HG03520 (cell line): ENCODE measurements at regions not wholly inside any gene's neighbourhood (a gene's known extent, or its start where the extent isn't known, plus 50 kb on each side); places are given as distances from the start of the nearest gene placed in this dataset.

Source experiments
- ATAC-seq: cut with Tn5 transposase; IDR thresholded peaks from one replicate; pipeline ENCODE4 v1.9.1; 2021; ENCODE audit warnings: mild to moderate bottlenecking, moderate library complexity; ENCODE audit not compliant: unreplicated experiment

DNA sequence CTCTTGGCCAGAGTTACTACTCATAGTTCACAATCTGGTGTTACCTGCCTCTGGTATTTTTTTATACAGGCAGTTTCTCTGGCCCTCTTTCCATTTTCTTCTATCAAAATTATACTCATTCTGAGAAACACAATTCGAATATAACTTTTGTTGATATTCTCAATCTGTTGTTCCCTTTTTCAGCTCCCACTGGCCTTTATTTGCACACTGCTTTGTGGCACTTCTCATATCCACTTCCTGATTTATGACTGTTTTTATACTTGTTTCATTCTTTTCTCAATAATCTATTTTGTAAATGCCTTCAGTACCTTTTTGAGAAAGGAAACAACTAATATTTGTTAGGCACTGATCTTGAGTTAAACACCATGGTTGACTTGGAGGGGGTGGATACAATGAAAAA lies 93.8 kb upstream of the HDAC9 start:
- ATAC-seq: no peak

- ATAC-seq: no peak
Observed at GRCh38 chr7:18402488-18403183, 92.9 kb upstream of the HDAC9 start.

GRCh38 chr7:18405726-18406125 lies 89.8 kb upstream of the HDAC9 start:
- ATAC-seq: no peak

GRCh38 chr7:18407385-18407784 lies 88.2 kb upstream of the HDAC9 start:
- ATAC-seq: no peak

- no peak for ATAC-seq
Observed at GRCh38 chr7:18408461-18408860, 87.1 kb upstream of the HDAC9 start.

DNA sequence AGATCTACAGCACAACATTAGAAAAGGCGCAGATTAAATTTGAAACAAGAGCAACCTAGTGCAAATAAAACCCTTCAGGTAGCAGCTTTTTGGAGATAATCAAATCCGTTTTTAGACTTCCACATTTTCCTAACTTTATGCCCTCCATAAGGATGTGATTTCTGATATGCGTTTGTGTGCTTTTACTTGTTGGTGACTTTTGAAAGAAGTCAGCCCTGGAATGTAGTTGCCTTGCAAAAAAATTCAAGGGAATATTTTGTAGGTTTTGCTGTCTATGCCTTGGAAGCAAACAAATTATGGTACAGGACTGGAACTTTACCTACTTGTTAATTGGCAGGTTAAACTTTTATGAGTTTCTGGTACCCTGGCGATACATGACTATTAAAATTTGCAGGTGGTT lies 86.7 kb upstream of the HDAC9 start:
- ATAC-seq: no peak

DNA sequence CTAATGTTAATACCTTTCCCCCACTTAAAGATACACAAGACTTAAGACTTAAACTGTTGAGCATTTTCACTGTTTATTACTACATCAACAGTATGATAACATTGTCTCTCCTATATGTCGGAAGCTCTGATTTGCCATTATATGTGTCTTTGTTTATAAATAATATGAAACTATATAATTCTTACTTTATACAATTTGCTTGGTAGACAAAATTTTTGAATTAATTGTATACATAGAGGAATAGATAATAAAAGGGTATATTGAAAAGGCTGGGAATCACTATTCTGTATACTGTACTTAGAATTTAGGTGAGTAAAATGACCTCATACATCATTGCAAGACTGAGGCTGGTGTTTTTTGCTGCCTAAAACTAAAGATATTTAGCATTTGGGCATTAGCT lies 82.1 kb upstream of the HDAC9 start:
- ATAC-seq: no peak

- no peak for ATAC-seq
Observed at GRCh38 chr7:18414885-18415284, 80.7 kb upstream of the HDAC9 start.

DNA sequence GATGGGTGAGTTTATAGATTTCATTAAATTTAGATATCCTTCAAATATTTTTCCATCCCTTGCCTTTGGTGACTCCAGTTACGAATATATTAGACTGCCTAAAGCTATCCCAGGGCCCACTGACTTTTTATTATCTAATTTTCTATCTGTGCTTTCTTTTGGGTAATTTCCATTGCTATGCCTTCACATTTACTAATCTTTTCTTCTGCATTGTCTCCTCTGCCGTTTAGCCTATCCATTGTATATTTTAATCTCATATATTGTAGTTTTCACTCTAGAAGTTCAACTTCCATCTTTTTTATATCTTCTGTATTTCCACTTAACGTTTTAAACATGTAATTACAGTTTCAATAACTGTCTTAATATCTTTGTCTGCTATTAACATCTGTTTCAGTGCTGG lies 78.6 kb upstream of the HDAC9 start:
- ATAC-seq: no peak

DNA sequence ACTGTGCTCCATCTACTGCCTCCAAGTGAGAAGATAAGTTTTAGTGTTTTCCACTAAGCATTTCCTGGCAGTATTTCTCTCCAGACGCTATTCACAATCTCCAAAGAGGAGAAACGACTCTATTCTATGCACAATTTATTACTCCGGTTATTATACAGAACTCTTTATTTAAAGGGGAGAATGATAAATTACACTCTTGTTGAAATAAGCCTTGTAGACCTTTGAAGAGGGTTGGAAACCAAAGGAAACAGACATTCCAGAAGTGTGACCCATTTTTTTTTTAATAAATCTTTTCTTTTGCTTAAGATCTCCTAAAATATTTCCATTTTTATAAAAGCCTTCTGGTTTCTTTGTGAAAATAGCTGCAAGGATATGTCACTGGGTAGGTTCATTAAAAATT lies 76.1 kb upstream of the HDAC9 start:
- no peak for ATAC-seq

DNA sequence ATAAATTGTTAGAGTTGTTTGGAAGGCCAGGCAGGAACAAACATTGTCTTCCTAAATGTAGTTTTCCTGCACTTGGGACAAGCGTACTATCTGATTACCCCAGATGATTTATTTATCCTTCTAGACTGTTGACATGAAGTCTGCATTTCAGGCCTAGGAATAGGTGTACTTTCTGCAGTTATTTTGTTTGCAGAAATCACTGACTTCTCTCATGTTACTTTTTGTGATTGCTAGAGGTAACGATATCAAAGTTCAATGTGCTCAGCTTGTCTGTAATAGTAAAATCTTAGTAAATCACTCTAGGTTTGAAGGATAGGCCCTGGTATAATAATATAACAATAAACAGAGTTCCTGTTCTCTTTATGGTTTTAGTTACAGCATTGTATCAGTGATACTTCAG lies 75.4 kb upstream of the HDAC9 start:
- no peak for ATAC-seq

DNA sequence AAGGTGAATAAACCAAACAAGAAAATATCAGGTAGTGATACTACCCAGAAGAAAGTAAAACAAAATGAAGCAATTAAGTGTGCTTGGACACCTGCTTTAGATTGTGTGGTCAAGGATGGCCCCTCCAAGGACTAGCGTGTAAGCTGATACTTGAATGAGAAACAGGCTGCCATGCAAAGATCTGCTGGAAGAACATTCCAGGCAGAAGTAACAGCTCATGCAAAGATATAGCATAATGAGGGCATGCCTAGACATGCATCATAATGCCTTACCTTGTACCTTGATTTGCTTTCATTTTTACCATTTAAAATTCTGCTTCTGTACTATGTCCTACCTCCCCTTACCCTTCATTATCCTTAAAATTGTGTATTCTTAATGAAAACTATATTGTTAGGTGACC lies 74.8 kb upstream of the HDAC9 start:
- no peak for ATAC-seq

DNA sequence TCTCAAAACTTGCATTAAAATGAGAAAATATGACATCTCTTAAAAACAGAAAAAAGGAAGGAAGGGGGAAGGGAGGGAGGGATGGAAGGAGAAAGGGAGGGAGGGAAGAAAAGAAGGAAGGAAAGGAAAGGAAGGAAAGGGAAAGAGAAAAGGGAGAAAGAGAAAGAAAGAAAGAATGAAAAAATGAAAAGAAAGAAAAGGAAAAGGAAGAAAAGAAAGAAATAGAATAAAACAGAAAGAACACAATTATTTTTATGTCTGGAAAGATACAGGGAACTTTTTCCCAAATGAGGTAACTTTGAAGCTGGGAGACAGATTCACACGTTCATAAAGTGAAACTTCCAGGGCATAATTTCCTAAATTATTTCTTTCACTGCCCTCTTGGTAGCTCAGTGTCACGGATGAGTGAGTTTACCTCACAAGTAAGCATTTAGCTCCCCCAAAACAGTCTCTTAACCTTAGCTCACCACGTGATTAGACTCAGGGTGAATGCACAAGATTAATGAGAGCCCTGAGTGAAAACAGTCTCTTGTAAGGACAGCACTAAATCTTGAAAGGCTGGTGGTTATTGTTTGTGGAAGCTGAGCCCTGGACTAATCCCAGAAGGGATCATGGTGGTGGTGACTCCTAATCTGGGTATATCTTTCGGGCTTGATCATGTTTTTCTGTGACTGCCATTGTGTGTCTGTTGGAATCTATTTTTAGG lies 74.1 kb upstream of the HDAC9 start:
- peak; percentile 63 for ATAC-seq

DNA sequence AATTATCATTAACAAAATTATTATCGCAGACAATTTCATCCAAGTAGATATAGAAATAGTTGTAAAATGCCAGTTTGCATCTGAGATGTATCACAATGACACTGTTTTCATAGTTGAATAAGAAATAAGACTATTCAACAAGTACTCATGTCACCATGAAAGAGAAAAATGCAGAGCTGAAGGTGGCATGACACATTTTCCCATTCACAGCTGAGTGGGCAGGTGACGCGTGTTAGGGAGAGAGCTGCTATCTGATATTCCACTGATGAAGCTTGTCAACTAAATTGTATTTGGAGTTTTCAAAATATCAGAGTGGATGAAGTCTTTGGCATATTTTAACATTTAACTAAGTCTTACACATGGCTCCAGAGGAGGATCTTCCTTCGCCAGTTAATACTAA lies 70.3 kb upstream of the HDAC9 start:
- ATAC-seq: no peak

GRCh38 chr7:18425838-18426445 lies 69.6 kb upstream of the HDAC9 start:
- no peak for ATAC-seq

- no peak for ATAC-seq
Observed at GRCh38 chr7:18426564-18427226, 68.9 kb upstream of the HDAC9 start.

- ATAC-seq: no peak
Observed at GRCh38 chr7:18429547-18429946, 66.0 kb upstream of the HDAC9 start.

DNA sequence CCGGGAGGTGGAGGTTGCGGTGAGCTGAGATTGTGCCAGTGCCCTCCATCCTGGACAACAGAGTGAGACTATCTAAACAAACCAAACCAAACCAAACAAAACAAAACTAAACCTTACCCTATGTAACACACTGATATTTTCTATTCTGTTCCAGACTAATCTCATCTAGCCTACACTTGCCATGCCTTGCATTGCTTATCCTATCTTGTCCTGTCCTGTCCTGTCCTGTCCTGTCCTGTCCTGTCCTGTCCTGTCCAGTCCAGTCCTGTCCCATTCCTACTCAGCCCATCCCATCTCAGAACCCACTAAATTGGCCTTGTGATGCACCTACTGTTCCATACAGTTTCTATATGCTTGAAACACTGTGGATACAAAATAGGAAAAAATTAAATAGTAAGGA lies 64.7 kb upstream of the HDAC9 start:
- ATAC-seq: no peak

DNA sequence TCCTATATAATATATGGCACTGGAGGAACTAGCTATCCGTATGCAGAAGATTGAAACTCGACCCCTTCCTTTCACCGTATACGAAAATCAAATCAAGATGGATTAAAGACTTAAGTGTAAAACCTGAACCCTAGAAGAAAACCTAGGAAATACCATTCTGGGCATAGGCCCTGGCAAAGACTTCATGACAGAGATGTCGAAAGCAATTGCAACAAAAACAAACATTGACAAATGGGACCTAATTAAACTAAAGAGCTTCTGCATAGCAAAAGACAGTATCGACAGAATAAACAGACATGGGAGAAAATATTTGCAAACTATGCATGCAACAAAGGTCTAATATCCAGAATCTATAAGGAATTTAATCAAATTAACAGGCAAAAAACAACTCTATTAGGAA lies 61.4 kb upstream of the HDAC9 start:
- no peak for ATAC-seq

DNA sequence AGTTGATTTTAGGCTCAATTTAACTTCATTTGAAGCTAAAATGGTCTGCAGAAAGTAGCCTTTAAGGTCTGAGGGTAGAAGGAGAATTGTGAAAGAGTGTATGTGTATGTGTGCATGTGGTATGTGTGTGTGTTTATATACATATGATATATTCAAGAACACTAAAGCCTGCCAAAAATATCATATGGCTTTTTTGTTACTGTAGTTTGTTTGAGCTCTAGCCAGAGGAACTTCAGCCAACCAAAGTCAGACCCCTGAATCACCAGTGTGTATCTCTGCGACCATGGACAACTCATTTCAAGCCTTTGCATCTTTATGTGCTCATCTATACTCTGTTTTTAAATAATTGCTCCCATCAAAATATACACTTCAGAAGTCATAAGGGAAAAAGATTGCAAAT lies 58.4 kb upstream of the HDAC9 start:
- ATAC-seq: no peak

- ATAC-seq: no peak
Observed at GRCh38 chr7:18440934-18441333, 54.6 kb upstream of the HDAC9 start.

DNA sequence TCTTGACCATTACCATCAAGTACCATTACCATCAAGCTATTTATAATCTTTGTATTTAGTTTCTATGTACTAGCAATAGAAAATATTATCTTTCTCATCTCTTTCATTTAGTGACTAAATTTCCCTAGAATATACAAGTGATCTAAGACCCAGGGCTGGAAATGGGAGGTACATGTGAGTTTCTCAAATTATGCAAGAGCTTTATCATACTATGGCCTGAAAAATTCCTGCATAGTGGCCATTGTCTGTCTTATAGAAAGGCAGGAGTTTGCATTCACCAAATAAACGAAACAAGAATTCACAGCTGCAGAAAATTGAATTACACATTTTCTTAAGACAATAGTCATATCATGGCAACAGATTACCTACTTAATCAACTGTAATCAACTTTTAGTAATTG lies 50.7 kb upstream of the HDAC9 start:
- no peak for ATAC-seq
